HCT116 (cell line): ENCODE measurements at regions not wholly inside any gene's neighbourhood (a gene's known extent, or its start where the extent isn't known, plus 50 kb on each side); places are given as distances from the start of the nearest gene placed in this dataset.

Experiments used
- ATAC-seq: fragments of 200-7000 bp; cut with Tn5 transposase; 2 replicates; pipeline ENCODE4 v1.9.1; 2020; ENCODE audit warnings: mild to moderate bottlenecking, moderate library complexity
- BruUV-seq: library from RNA; stranded (reverse); fragments of 400-500 nt; replicated peaks from 2 replicates; lab custom pipeline; 2021; lab: Mats Ljungman, UMichigan
- CTCF ChIA-PET: fragments of 300-600 bp; sonication (Branson Sonifier 250); formaldehyde crosslinking; loops from one replicate; lab custom pipeline; 2021; ENCODE audit warnings: antibody characterized with exemption; lab: Charles Lee
- POLR2A ChIA-PET: fragments of 300-600, 350-600 bp; sonication (Branson Sonifier 250); formaldehyde crosslinking; loops from one replicate; lab custom pipeline; 2021; ENCODE audit warnings: antibody characterized with exemption; lab: Charles Lee
- RAD21 ChIA-PET, 2 experiments: fragments of 300-600 bp; sonication (Branson Sonifier 250); formaldehyde crosslinking; loops; one replicate each; lab custom pipeline; 2023; ENCODE audit warnings: low total read pairs in 2 of 2; ENCODE audit not compliant: uncharacterized antibody in 2 of 2, unreplicated experiment in 2 of 2, low non-redundant PET in 1 of 2; lab: Charles Lee
- DNase-seq: peaks from one replicate; pipeline ENCODE4 v3.0.0-alpha.2; 2010; ENCODE audit warnings: low read depth, low spot score
- H2AFZ ChIP-seq: fragments of 200-600 bp; shearing (Covaris generic), sonication (generic); 2 replicates; pipeline ENCODE4 v1.6.1; 2017; ENCODE audit warnings: low read depth, mixed run types, mixed read lengths, antibody characterized with exemption, low read length; ENCODE audit not compliant: poor library complexity, severe bottlenecking
- H3K27ac ChIP-seq: 2 replicates; pipeline ENCODE4 v1.5.1; 2012; ENCODE audit warnings: low read depth, low read length
- H3K27me3 ChIP-seq: fragments of 200-600 bp; sonication (generic); 2 replicates; pipeline ENCODE4 v1.6.1; 2016; ENCODE audit warnings: mixed run types, low read length, mixed read lengths; ENCODE audit not compliant: insufficient read depth
- H3K36me3 ChIP-seq, 2 experiments: fragments of 200-500 bp in 1 of 2; fragments of 200-600 bp in 1 of 2; sonication (Bioruptor generic) in 1 of 2; sonication (generic) in 1 of 2; 2 replicates each; pipeline versions ENCODE4 v1.5.1 to v1.6.1; 2014 to 2016; ENCODE audit warnings: low read length in 2 of 2, inconsistent platforms in 1 of 2, mixed read lengths in 1 of 2, mixed run types in 1 of 2; ENCODE audit not compliant: insufficient read depth in 2 of 2, control insufficient read depth in 1 of 2
- H3K4me1 ChIP-seq, 2 experiments: fragments of 200-600 bp in 1 of 2; sonication (generic) in 1 of 2; 2 replicates each; pipeline versions ENCODE4 v1.5.1 to v1.6.1; 2012 to 2017; ENCODE audit warnings: low read length in 2 of 2, inconsistent platforms in 1 of 2, mild to moderate bottlenecking in 1 of 2, mixed read lengths in 1 of 2, mixed run types in 1 of 2, moderate library complexity in 1 of 2; ENCODE audit not compliant: insufficient read depth in 2 of 2, control insufficient read depth in 1 of 2
- H3K4me2 ChIP-seq: fragments of 200-600 bp; sonication (generic); 2 replicates; pipeline ENCODE4 v1.6.1; 2017; ENCODE audit warnings: mixed run types, low read length, mixed read lengths
- H3K4me3 ChIP-seq, 2 experiments: fragments of 200-600 bp in 1 of 2; sonication (generic) in 1 of 2; replicated peaks in 1 of 2; 2 replicates each; pipeline ENCODE4 v1.5.1; 2011 to 2016; ENCODE audit warnings: low read length in 2 of 2, control low read depth in 1 of 2, low read depth in 1 of 2, mild to moderate bottlenecking in 1 of 2, mixed read lengths in 1 of 2, mixed run types in 1 of 2
- H3K79me2 ChIP-seq: fragments of 200-600 bp; sonication (generic); 2 replicates; pipeline ENCODE4 v1.6.1; 2017; ENCODE audit warnings: mild to moderate bottlenecking, mixed run types, low read length, moderate library complexity, mixed read lengths; ENCODE audit not compliant: insufficient read depth
- H3K9ac ChIP-seq: fragments of 200-600 bp; sonication (generic); 2 replicates; pipeline ENCODE4 v1.6.1; 2016; ENCODE audit warnings: low read length, mixed read lengths
- H3K9me2 ChIP-seq: fragments of 200-600 bp; sonication (generic), shearing (Covaris generic); 2 replicates; pipeline ENCODE4 v1.6.1; 2017; ENCODE audit warnings: mixed run types, mild to moderate bottlenecking, moderate library complexity; ENCODE audit not compliant: insufficient read depth
- H3K9me3 ChIP-seq, 2 experiments: fragments of 200-500 bp in 1 of 2; fragments of 200-600 bp in 1 of 2; sonication (Bioruptor generic) in 1 of 2; sonication (generic) in 1 of 2; 2 replicates each; pipeline ENCODE4 v1.6.1; 2014 to 2017; ENCODE audit warnings: low read length in 2 of 2, mixed read lengths in 2 of 2, inconsistent platforms in 1 of 2, low read depth in 1 of 2, mild to moderate bottlenecking in 1 of 2, mixed run types in 1 of 2, moderate library complexity in 1 of 2; ENCODE audit not compliant: control insufficient read depth in 1 of 2, insufficient read depth in 1 of 2
- H4K20me1 ChIP-seq: fragments of 200-600 bp; sonication (generic), shearing (Covaris generic); 2 replicates; pipeline ENCODE4 v1.6.1; 2017; ENCODE audit warnings: mixed run types, mild to moderate bottlenecking, moderate library complexity; ENCODE audit not compliant: insufficient read depth
- CBX3 ChIP-seq: IDR thresholded peaks from 2 replicates; pipeline ENCODE4 v1.6.1; 2012; ENCODE audit warnings: low read depth
- CEBPB ChIP-seq: IDR thresholded peaks from 2 replicates; pipeline ENCODE4 v1.6.1; 2012; ENCODE audit warnings: low read depth
- CTCF ChIP-seq, 3 experiments: fragments of 200-600 bp in 1 of 3; sonication (generic) in 1 of 3; IDR thresholded peaks in 2 of 3; conservative IDR thresholded peaks in 1 of 3; 2 replicates each; pipeline ENCODE4 v1.5.1; 2012 to 2017; ENCODE audit warnings: low read depth in 2 of 3, low read length in 2 of 3, antibody characterized with exemption in 1 of 3, borderline replicate concordance in 1 of 3, control low read depth in 1 of 3, mild to moderate bottlenecking in 1 of 3, mixed read lengths in 1 of 3, mixed run types in 1 of 3, moderate library complexity in 1 of 3; ENCODE audit not compliant: insufficient read depth in 1 of 3
- EGR1 ChIP-seq: IDR thresholded peaks from 2 replicates; pipeline ENCODE4 v1.6.1; 2012; ENCODE audit warnings: low read depth
- EZH2 ChIP-seq: fragments of 200-600 bp; sonication (generic); IDR thresholded peaks from 2 replicates; pipeline ENCODE4 v1.6.1; 2017; ENCODE audit warnings: antibody characterized with exemption, mixed run types
- EZH2phosphoT487 ChIP-seq: fragments of 200-600 bp; IDR thresholded peaks from 2 replicates; pipeline ENCODE4 v1.6.1; 2018; ENCODE audit warnings: antibody characterized with exemption, borderline replicate concordance
- POLR2A ChIP-seq: IDR thresholded peaks from 2 replicates; pipeline ENCODE4 v1.7.0; 2011; ENCODE audit warnings: borderline replicate concordance; ENCODE audit not compliant: insufficient read depth, insufficient read length; ENCODE audit errors: extremely low read depth
- POLR2AphosphoS5 ChIP-seq: IDR thresholded peaks from 2 replicates; pipeline ENCODE4 v1.6.1; 2011; ENCODE audit warnings: mild to moderate bottlenecking, low read depth, low read length, moderate library complexity
- SIN3A ChIP-seq: IDR thresholded peaks from 2 replicates; pipeline ENCODE4 v1.6.1; 2012; ENCODE audit warnings: low read depth
- SP1 ChIP-seq: IDR thresholded peaks from 2 replicates; pipeline ENCODE4 v1.6.1; 2012; ENCODE audit warnings: low read depth
- SRF ChIP-seq: IDR thresholded peaks from 2 replicates; pipeline ENCODE4 v1.6.1; 2012; ENCODE audit warnings: low read depth
- YY1 ChIP-seq: IDR thresholded peaks from 2 replicates; pipeline ENCODE4 v1.6.1; 2011; ENCODE audit warnings: low read length, low read depth, moderate library complexity, mild to moderate bottlenecking; ENCODE audit not compliant: insufficient replicate concordance; ENCODE audit errors: extremely low read depth
- ZFX ChIP-seq: fragments of 450-650 bp; IDR thresholded peaks from 2 replicates; pipeline ENCODE4 v1.6.1; 2017
- ZNF274 ChIP-seq: fragments of 200-500 bp; sonication (Bioruptor generic); IDR thresholded peaks from 2 replicates; pipeline ENCODE4 v1.6.1; 2014; ENCODE audit warnings: mild to moderate bottlenecking, low read depth, low read length, inconsistent platforms
- intact Hi-C: fragments of 100-400 bp; cut with micrococcal nuclease; formaldehyde crosslinking; loops from 2 replicates; pipeline ENCODE4 v1.10.0; 2022
- TF ChIP-seq, protein P1 (sequence below): IDR thresholded peaks from 2 replicates; pipeline ENCODE4 v1.6.1; 2011; ENCODE audit warnings: mild to moderate bottlenecking, low read length, moderate library complexity; ENCODE audit not compliant: insufficient replicate concordance; ENCODE audit errors: extremely low read depth
- TF ChIP-seq, protein P2 (sequence below): IDR thresholded peaks from 2 replicates; pipeline ENCODE4 v1.6.1; 2012
- TF ChIP-seq, protein P3 (sequence below): IDR thresholded peaks from 2 replicates; pipeline ENCODE4 v1.6.1; 2012; ENCODE audit warnings: low read depth

DNA sequence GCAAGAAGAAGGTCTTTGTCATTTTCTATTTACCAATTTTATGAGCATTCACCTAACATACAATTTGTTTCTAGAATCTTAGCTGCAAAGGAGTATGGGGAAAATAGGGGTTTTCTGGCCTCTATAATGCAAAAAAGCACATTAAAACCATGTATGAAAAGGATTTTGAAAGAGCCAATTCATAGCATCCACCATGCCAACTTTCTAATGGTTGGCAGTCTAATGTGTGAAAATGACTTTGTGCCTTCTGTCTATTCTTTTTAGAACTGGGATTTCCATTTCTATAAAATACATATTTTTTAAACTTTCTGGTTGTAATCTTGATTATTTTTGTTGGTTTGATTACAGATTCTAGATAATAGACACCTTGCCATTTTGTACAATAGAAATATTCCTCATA lies 333.7 kb upstream of the CNTN6 start:
- no peak overlapping the region for H3K4me3 ChIP-seq
- TF ChIP-seq ZNF274 (no peak), ZFX (no peak), POLR2AphosphoS5 (no peak), SP1 (no peak), SRF (no peak), EGR1 (no peak), EZH2phosphoT487 (no peak), CTCF (IDR thresholded peaks at IDR 0.05 in 2 of 3, conservative IDR thresholded peaks at IDR 0.05 in 1 of 3; ENCODE audit: borderline replicate concordance in 1 of 3, insufficient read depth in 1 of 3, low read depth in 2 of 3, low read length in 2 of 3) (no peak), EZH2 (no peak), CEBPB (no peak), CBX3 (no peak), SIN3A (no peak), POLR2A (no peak), YY1 (no peak)
- TF ChIP-seq, protein P1, sequence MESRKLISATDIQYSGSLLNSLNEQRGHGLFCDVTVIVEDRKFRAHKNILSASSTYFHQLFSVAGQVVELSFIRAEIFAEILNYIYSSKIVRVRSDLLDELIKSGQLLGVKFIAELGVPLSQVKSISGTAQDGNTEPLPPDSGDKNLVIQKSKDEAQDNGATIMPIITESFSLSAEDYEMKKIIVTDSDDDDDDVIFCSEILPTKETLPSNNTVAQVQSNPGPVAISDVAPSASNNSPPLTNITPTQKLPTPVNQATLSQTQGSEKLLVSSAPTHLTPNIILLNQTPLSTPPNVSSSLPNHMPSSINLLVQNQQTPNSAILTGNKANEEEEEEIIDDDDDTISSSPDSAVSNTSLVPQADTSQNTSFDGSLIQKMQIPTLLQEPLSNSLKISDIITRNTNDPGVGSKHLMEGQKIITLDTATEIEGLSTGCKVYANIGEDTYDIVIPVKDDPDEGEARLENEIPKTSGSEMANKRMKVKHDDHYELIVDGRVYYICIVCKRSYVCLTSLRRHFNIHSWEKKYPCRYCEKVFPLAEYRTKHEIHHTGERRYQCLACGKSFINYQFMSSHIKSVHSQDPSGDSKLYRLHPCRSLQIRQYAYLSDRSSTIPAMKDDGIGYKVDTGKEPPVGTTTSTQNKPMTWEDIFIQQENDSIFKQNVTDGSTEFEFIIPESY, result no peak
- TF ChIP-seq, protein P2, sequence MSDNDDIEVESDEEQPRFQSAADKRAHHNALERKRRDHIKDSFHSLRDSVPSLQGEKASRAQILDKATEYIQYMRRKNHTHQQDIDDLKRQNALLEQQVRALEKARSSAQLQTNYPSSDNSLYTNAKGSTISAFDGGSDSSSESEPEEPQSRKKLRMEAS, result no peak
- TF ChIP-seq, protein P3, sequence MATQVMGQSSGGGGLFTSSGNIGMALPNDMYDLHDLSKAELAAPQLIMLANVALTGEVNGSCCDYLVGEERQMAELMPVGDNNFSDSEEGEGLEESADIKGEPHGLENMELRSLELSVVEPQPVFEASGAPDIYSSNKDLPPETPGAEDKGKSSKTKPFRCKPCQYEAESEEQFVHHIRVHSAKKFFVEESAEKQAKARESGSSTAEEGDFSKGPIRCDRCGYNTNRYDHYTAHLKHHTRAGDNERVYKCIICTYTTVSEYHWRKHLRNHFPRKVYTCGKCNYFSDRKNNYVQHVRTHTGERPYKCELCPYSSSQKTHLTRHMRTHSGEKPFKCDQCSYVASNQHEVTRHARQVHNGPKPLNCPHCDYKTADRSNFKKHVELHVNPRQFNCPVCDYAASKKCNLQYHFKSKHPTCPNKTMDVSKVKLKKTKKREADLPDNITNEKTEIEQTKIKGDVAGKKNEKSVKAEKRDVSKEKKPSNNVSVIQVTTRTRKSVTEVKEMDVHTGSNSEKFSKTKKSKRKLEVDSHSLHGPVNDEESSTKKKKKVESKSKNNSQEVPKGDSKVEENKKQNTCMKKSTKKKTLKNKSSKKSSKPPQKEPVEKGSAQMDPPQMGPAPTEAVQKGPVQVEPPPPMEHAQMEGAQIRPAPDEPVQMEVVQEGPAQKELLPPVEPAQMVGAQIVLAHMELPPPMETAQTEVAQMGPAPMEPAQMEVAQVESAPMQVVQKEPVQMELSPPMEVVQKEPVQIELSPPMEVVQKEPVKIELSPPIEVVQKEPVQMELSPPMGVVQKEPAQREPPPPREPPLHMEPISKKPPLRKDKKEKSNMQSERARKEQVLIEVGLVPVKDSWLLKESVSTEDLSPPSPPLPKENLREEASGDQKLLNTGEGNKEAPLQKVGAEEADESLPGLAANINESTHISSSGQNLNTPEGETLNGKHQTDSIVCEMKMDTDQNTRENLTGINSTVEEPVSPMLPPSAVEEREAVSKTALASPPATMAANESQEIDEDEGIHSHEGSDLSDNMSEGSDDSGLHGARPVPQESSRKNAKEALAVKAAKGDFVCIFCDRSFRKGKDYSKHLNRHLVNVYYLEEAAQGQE, result no peak
- TF ChIP-seq, all 23 proteins: peak for 0
- H3K4me2 ChIP-seq, result no peak overlapping the region
- no peak overlapping the region for H3K27ac ChIP-seq
- H3K27me3 ChIP-seq, result no peaks in the 10 kb centered on the region
- no TSS peak for BruUV-seq
- ChIA-PET CTCF (no interaction called here), RAD21 (no interaction called here), POLR2A (no interaction called here)
- peaks cover 0 to 22% of the 10 kb centered on the region in 2 experiments; a peak in 2 of 4 replicates for H3K9me3 ChIP-seq
- H3K4me1 ChIP-seq, result no peaks in the 10 kb centered on the region
- H4K20me1 ChIP-seq, result no peaks in the 10 kb centered on the region
- H3K9ac ChIP-seq, result no peak overlapping the region
- no peak overlapping the region for H2AFZ ChIP-seq
- DNase-seq (no peak), ATAC-seq (no peak)
- no peaks in the 10 kb centered on the region for H3K79me2 ChIP-seq
- no peaks in the 10 kb centered on the region for H3K36me3 ChIP-seq
- no peaks in the 10 kb centered on the region for H3K9me2 ChIP-seq
- intact Hi-C loops, result no loop called here
